Right lobe of liver (tissue), 4 donors: ENCODE measurements at regions not wholly inside any gene's neighbourhood (a gene's known extent, or its start where the extent isn't known, plus 50 kb on each side); places are given as distances from the start of the nearest gene placed in this dataset.

Experiments
- POLR2A ChIP-seq: fragments of 450-650 bp; IDR thresholded peaks from one replicate; pipeline ENCODE4 v1.6.1; 2017; ENCODE audit warnings: antibody characterized with exemption, mild to moderate bottlenecking
- TF ChIP-seq, protein P1 (sequence below), 4 donors: fragments of 200-600 bp in 3 of 4; fragments of 450-650 bp in 1 of 4; IDR thresholded peaks; one replicate each; pipeline versions ENCODE4 v1.5.1 to v1.8.0; 2016 to 2022; ENCODE audit warnings: antibody characterized with exemption in 4 of 4, mild to moderate bottlenecking in 2 of 4
- donor health status: DM: no; HTN: no; CAD: no.
- donor health status: DM: no; HTN: no; CAD: no.
- donor health status: DM: no; HTN: yes; CAD: no.

DNA sequence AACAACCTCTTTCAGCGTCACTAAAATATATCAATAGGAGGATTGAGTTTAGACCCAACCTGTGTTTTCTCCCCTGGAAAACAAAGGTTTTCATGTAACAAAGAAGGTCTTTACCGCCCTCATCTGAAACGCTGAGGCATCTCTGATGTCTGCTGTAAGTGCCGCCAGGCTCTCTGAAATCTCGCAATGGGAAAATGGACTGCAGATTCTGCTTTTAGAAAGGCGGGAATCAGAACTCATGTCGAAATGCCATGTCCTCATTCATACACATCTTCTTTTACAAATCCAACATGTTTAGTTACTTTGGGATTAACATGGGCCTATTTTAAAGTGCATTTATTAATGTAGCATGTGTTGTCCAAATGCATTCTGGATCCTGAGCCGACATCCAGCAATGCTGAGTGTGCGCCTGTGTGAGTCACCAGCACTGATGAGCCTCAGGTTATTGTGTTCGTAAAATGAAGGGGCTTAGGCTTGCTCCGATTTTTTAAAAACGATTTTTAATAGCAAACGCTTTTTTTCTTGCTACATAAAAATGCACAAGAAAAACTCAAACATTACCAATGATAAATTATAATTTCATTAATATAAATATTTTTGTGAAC, 51.9 kb upstream of the PLEKHG4B start:
- TF ChIP-seq, protein P1, sequence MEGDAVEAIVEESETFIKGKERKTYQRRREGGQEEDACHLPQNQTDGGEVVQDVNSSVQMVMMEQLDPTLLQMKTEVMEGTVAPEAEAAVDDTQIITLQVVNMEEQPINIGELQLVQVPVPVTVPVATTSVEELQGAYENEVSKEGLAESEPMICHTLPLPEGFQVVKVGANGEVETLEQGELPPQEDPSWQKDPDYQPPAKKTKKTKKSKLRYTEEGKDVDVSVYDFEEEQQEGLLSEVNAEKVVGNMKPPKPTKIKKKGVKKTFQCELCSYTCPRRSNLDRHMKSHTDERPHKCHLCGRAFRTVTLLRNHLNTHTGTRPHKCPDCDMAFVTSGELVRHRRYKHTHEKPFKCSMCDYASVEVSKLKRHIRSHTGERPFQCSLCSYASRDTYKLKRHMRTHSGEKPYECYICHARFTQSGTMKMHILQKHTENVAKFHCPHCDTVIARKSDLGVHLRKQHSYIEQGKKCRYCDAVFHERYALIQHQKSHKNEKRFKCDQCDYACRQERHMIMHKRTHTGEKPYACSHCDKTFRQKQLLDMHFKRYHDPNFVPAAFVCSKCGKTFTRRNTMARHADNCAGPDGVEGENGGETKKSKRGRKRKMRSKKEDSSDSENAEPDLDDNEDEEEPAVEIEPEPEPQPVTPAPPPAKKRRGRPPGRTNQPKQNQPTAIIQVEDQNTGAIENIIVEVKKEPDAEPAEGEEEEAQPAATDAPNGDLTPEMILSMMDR (IDR thresholded peaks at IDR 0.05), result no peak
- no peak for TF ChIP-seq POLR2A
